H9 (cell line): ENCODE measurements at regions not wholly inside any gene's neighbourhood (a gene's known extent, or its start where the extent isn't known, plus 50 kb on each side); places are given as distances from the start of the nearest gene placed in this dataset.

Source experiments
- DNase-seq: peaks from one replicate; pipeline ENCODE4 v3.0.0-alpha.2; 2017
- H2AFZ ChIP-seq: one replicate; pipeline ENCODE4 v1.6.1; 2013; ENCODE audit warnings: mild to moderate bottlenecking, low read length, control low read depth, moderate library complexity
- H2AK5ac ChIP-seq: 2 replicates; pipeline ENCODE4 v1.6.1; 2013; ENCODE audit warnings: low read length, control low read depth, mixed read lengths; ENCODE audit not compliant: insufficient read length
- H2BK120ac ChIP-seq: one replicate; pipeline ENCODE4 v1.6.1; 2013; ENCODE audit warnings: low read depth, mild to moderate bottlenecking, low read length, control low read depth, inconsistent platforms; ENCODE audit not compliant: poor library complexity, severe bottlenecking
- H2BK12ac ChIP-seq: 2 replicates; pipeline ENCODE4 v1.6.1; 2013; ENCODE audit warnings: low read length, control low read depth, mixed read lengths, low read depth; ENCODE audit not compliant: insufficient read length
- H2BK15ac ChIP-seq: 2 replicates; pipeline ENCODE4 v1.6.1; 2013; ENCODE audit warnings: low read depth, low read length, control low read depth
- H2BK20ac ChIP-seq: one replicate; pipeline ENCODE4 v1.6.1; 2013; ENCODE audit warnings: low read depth, mild to moderate bottlenecking, low read length, control low read depth, inconsistent platforms; ENCODE audit not compliant: poor library complexity, severe bottlenecking
- H2BK5ac ChIP-seq: 2 replicates; pipeline ENCODE4 v1.6.1; 2013; ENCODE audit warnings: low read length, control low read depth, mixed read lengths; ENCODE audit not compliant: insufficient read length
- H3K14ac ChIP-seq: 2 replicates; pipeline ENCODE4 v1.6.1; 2013; ENCODE audit warnings: low read length, control low read depth; ENCODE audit not compliant: insufficient read depth
- H3K18ac ChIP-seq: 2 replicates; pipeline ENCODE4 v1.6.1; 2013; ENCODE audit warnings: low read depth, mild to moderate bottlenecking, mixed read lengths, low read length, control low read depth; ENCODE audit not compliant: insufficient read length
- H3K23ac ChIP-seq: 2 replicates; pipeline ENCODE4 v1.6.1; 2013; ENCODE audit warnings: low read length, control low read depth, mixed read lengths, low read depth; ENCODE audit not compliant: insufficient read length
- H3K23me2 ChIP-seq: 2 replicates; pipeline ENCODE4 v1.6.1; 2013; ENCODE audit warnings: low read depth, mild to moderate bottlenecking, mixed read lengths, low read length, control low read depth; ENCODE audit not compliant: insufficient read length, poor library complexity, severe bottlenecking
- H3K27ac ChIP-seq: 2 replicates; pipeline ENCODE4 v1.5.1; 2013; ENCODE audit warnings: low read length, control low read depth, mixed read lengths, low read depth; ENCODE audit not compliant: insufficient read length
- H3K27me3 ChIP-seq: 2 replicates; pipeline ENCODE4 v1.6.1; 2013; ENCODE audit warnings: low read length, control low read depth, inconsistent platforms; ENCODE audit not compliant: insufficient read depth
- H3K4ac ChIP-seq: 2 replicates; pipeline ENCODE4 v1.6.1; 2013; ENCODE audit warnings: low read depth, mild to moderate bottlenecking, control low read depth, inconsistent platforms, low read length, moderate library complexity
- H3K4me1 ChIP-seq: 2 replicates; pipeline ENCODE4 v1.6.1; 2013; ENCODE audit warnings: low read length, control low read depth, inconsistent platforms; ENCODE audit not compliant: insufficient read depth
- H3K4me2 ChIP-seq: 2 replicates; pipeline ENCODE4 v1.6.1; 2013; ENCODE audit warnings: low read length, control low read depth, mixed read lengths; ENCODE audit not compliant: insufficient read length, insufficient read depth
- H3K56ac ChIP-seq: 2 replicates; pipeline ENCODE4 v1.6.1; 2013; ENCODE audit warnings: low read depth, mild to moderate bottlenecking, mixed read lengths, low read length, control low read depth; ENCODE audit not compliant: insufficient read length
- H3K79me1 ChIP-seq: 2 replicates; pipeline ENCODE4 v1.6.1; 2013; ENCODE audit warnings: low read depth, mild to moderate bottlenecking, moderate library complexity, low read length, control low read depth, inconsistent platforms; ENCODE audit not compliant: insufficient read depth, poor library complexity, severe bottlenecking
- H3K79me2 ChIP-seq: 2 replicates; pipeline ENCODE4 v1.6.1; 2013; ENCODE audit warnings: low read length, control low read depth, inconsistent platforms; ENCODE audit not compliant: insufficient read depth
- H3K9ac ChIP-seq: 2 replicates; pipeline ENCODE4 v1.6.1; 2013; ENCODE audit warnings: low read length, control low read depth, mixed read lengths; ENCODE audit not compliant: insufficient read length; ENCODE audit errors: extremely low read depth
- H3K9me3 ChIP-seq: one replicate; pipeline ENCODE4 v1.6.1; 2013; ENCODE audit warnings: low read depth, low read length, inconsistent platforms; ENCODE audit not compliant: control insufficient read depth
- H3T11ph ChIP-seq: one replicate; pipeline ENCODE4 v1.6.1; 2013; ENCODE audit warnings: mild to moderate bottlenecking, low read length, control low read depth, inconsistent platforms
- H4K20me1 ChIP-seq: one replicate; pipeline ENCODE4 v1.6.1; 2013; ENCODE audit not compliant: control insufficient read depth, insufficient read length, insufficient read depth
- H4K5ac ChIP-seq: 2 replicates; pipeline ENCODE4 v1.6.1; 2013; ENCODE audit warnings: low read depth, mild to moderate bottlenecking, mixed read lengths, low read length, control low read depth; ENCODE audit not compliant: insufficient read length
- H4K8ac ChIP-seq: replicated peaks from 2 replicates; pipeline ENCODE4 v1.6.1; 2013; ENCODE audit warnings: low read length, control low read depth, mixed read lengths, low read depth; ENCODE audit not compliant: insufficient read length
- H4K91ac ChIP-seq: 2 replicates; pipeline ENCODE4 v1.6.1; 2013; ENCODE audit warnings: low read depth, mild to moderate bottlenecking, moderate library complexity, mixed read lengths, low read length, control low read depth; ENCODE audit not compliant: insufficient read length
- H3K27ac Mint-ChIP-seq, 3 experiments: 2 replicates in 2 of 3; 3 replicates in 1 of 3; pipeline ENCODE4 v1.8.0; 2020 to 2021; ENCODE audit warnings: mixed read lengths in 3 of 3, mild to moderate bottlenecking in 1 of 3, moderate library complexity in 1 of 3
- H3K27me3 Mint-ChIP-seq: 2 replicates; pipeline ENCODE4 v1.8.0; 2021; ENCODE audit warnings: low read depth, mild to moderate bottlenecking, moderate library complexity, mixed read lengths
- H3K36me3 Mint-ChIP-seq, 3 experiments: 2 replicates in 2 of 3; 3 replicates in 1 of 3; pipeline ENCODE4 v1.8.0; 2020 to 2021; ENCODE audit warnings: low read depth in 3 of 3, mixed read lengths in 3 of 3; ENCODE audit not compliant: insufficient read depth in 1 of 3
- H3K4me1 Mint-ChIP-seq, 2 experiments: 2 replicates each; pipeline ENCODE4 v1.8.0; 2020; ENCODE audit warnings: mixed read lengths in 2 of 2
- H3K4me3 Mint-ChIP-seq, 2 experiments: 2 replicates in 1 of 2; 3 replicates in 1 of 2; pipeline ENCODE4 v1.8.0; 2020 to 2021; ENCODE audit warnings: mild to moderate bottlenecking in 2 of 2, mixed read lengths in 2 of 2, moderate library complexity in 1 of 2
- H3K9me3 Mint-ChIP-seq, 2 experiments: 2 replicates in 1 of 2; 3 replicates in 1 of 2; pipeline ENCODE4 v1.8.0; 2020; ENCODE audit warnings: mild to moderate bottlenecking in 2 of 2, mixed read lengths in 2 of 2, moderate library complexity in 1 of 2
- CTCF ChIP-seq: fragments of 200-600 bp; sonication (generic); conservative IDR thresholded peaks from 3 replicates; pipeline ENCODE4 v1.8.0; 2021; ENCODE audit warnings: antibody characterized with exemption, mild to moderate bottlenecking
- WGBS: extraction: QIAGEN DNeasy Blood & Tissue Kit; methylation state at CpG from one replicate; pipeline ENCODE4 v1.1.7; 2013; ENCODE audit warnings: missing lambda C conversion rate, low lambda C conversion rate, mixed read lengths; ENCODE audit not compliant: insufficient read length; ENCODE audit errors: extremely low coverage; 5-methylcytosine and 5-hydroxymethylcytosine counted together

- H3K9ac ChIP-seq = no peak overlapping the region
- H3T11ph ChIP-seq = no peak overlapping the region
- no peak overlapping the region for H2AFZ ChIP-seq
- H3K23me2 ChIP-seq = no peaks in the 10 kb centered on the region
- no peak overlapping the region for H2BK120ac ChIP-seq
- no peak overlapping the region for H3K4ac ChIP-seq
- no peak overlapping the region for H2BK20ac ChIP-seq
- no peak overlapping the region for H2BK5ac ChIP-seq
- no peak overlapping the region for H4K91ac ChIP-seq
- H3K27me3 ChIP-seq = no peaks in the 10 kb centered on the region
- no peaks in the 10 kb centered on the region for H3K9me3 ChIP-seq
- H3K4me1 ChIP-seq = no peaks in the 10 kb centered on the region
- Mint-ChIP-seq H3K27ac (no peak overlapping the region), H3K4me1 (peaks cover 0 to 3% of the 10 kb centered on the region in 2 experiments; a peak in 3 of 4 replicates), H3K27me3 (no peaks in the 10 kb centered on the region; the same call in none of the 2 replicates), H3K4me3 (no peak overlapping the region), H3K9me3 (peaks cover 0 to 4% of the 10 kb centered on the region in 2 experiments; a peak in 2 of 5 replicates), H3K36me3 (no peaks in the 10 kb centered on the region; a peak in 1 of 7 replicates)
- no peak overlapping the region for H2BK12ac ChIP-seq
- H3K79me1 ChIP-seq = no peaks in the 10 kb centered on the region
- no peak overlapping the region for H4K8ac ChIP-seq
- no peak overlapping the region for H3K4me2 ChIP-seq
- no peak for TF ChIP-seq CTCF
- H3K14ac ChIP-seq = no peak overlapping the region
- H4K5ac ChIP-seq = no peak overlapping the region
- no peak overlapping the region for H3K23ac ChIP-seq
- no peak for DNase-seq
- no peak overlapping the region for H3K27ac ChIP-seq
- no peak overlapping the region for H3K18ac ChIP-seq
- H3K79me2 ChIP-seq = no peaks in the 10 kb centered on the region
- no peak overlapping the region for H2BK15ac ChIP-seq
- no peak overlapping the region for H2AK5ac ChIP-seq
- H3K56ac ChIP-seq = no peak overlapping the region
- WGBS = no CpG with 5 or more reads among the region's 5 CpGs
- H4K20me1 ChIP-seq = no peaks in the 10 kb centered on the region
Observed at GRCh38 chr10:3511483-3511882, 273.5 kb downstream of the KLF6 start.
